AG04450 (cell line): ENCODE measurements at regions not wholly inside any gene's neighbourhood (a gene's known extent, or its start where the extent isn't known, plus 50 kb on each side); places are given as distances from the start of the nearest gene placed in this dataset.
"Not testable (repeated sequence)": the region's sequence is repeated elsewhere in the genome, so short reads cannot be mapped to it uniquely, and the experiment has no call there.

Experiments
- CTCF ChIA-PET: fragments of 300-600, 350-600 bp; formaldehyde crosslinking; extraction: SDS; loops from one replicate; lab custom pipeline; 2022; ENCODE audit warnings: antibody characterized with exemption, inconsistent platforms; lab: Charles Lee
- POLR2A ChIA-PET: fragments of 350-600 bp; formaldehyde crosslinking; extraction: SDS; loops from one replicate; lab custom pipeline; 2021; ENCODE audit warnings: antibody characterized with exemption, inconsistent platforms; lab: Yijun Ruan, JAX
- DNase-seq: peaks from one replicate; pipeline ENCODE4 v3.0.0-alpha.2; 2011; ENCODE audit warnings: low read depth, low spot score
- H3K27ac ChIP-seq: one replicate; pipeline ENCODE4 v1.5.1; 2012; ENCODE audit warnings: low read depth, low read length, control low read depth
- H3K27me3 ChIP-seq: one replicate; pipeline ENCODE4 v1.6.0; 2012; ENCODE audit warnings: low read length; ENCODE audit not compliant: control insufficient read depth, insufficient read depth
- H3K4me3 ChIP-seq: 2 replicates; pipeline ENCODE4 v1.5.1; 2011; ENCODE audit warnings: mild to moderate bottlenecking, low read depth, low read length, control low read depth
- H3K9me3 ChIP-seq: 2 replicates; pipeline ENCODE4 v1.5.1; 2012; ENCODE audit warnings: low read length; ENCODE audit not compliant: control insufficient read depth, insufficient read depth
- CTCF ChIP-seq: IDR thresholded peaks from 2 replicates; pipeline ENCODE4 v1.5.1; 2011; ENCODE audit warnings: low read depth, low read length, control low read depth, inconsistent platforms

DNA sequence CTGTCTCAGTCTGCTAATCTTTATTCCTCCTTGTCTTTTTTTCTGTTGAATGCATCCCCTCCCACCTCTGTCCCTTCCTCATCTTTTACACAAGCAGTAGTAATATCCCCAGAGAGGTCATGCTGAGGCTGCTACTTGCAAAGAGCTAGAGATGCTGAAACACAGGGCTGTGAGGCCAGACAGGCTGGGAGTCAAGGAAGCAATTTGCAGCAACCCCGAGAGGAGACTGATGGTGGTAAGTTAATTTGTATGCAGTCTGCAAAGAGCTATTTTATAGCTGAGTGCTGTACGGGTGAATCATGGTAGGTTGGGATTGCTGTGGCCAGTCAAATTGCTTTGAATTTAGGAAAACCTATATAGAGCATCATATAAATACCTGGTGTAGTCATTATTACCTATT is 90.2 kb upstream of the SLC24A2 start:
- Histone ChIP-seq H3K27ac (no peak overlapping the region), H3K9me3 (no peaks in the 10 kb centered on the region), H3K4me3 (no peak overlapping the region), H3K27me3 (no peaks in the 10 kb centered on the region)
- ChIA-PET POLR2A (no interaction called here), CTCF (no interaction called here)
- no peak for TF ChIP-seq CTCF
- DNase-seq = no peak

DNA sequence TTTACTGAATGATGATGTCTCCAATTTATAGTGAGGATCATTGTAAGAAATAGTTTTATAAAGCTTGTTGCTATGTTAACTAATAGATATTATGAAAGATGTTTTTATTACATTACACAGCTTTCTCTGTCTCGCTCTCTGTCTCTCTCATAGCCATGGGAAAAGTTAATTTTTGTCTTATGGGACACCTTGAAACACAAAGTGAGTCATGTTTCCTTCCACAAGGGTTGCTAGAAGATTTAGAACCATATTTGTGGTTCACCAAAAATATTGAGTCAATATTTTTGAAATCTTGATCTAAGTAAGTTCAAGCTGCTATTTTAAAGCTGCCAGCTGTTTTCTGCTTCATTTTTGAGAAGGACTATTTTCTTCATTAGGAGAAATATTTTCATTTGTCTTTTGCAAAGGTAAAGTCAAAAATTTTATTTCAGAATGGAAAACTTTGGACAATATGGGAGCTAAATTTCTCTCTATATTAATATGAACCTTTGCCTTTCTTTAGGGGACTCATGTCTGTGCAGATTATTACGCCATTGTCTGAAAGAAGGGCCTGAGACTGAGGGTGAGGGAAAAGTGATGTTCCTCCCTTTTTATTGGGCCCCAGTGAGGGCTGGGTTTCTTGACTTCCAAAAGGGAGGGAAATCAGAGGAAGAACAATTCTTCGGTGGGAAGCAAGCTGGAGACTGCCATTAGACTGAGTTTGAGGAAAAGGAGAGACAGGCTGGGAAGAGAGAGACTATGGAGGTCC is 87.9 kb upstream of the SLC24A2 start:
- CTCF ChIA-PET = no interaction called here
- H3K27me3 ChIP-seq = no peaks in the 10 kb centered on the region
- no peak overlapping the region for H3K27ac ChIP-seq
- TF ChIP-seq CTCF = no peak
- POLR2A ChIA-PET = no interaction called here
- no peak overlapping the region for H3K4me3 ChIP-seq
- no peak for DNase-seq
- H3K9me3 ChIP-seq = no peaks in the 10 kb centered on the region

GRCh38 chr9:19875291-19875920 is 86.6 kb upstream of the SLC24A2 start:
- TF ChIP-seq CTCF = no peak
- no peak overlapping the region for H3K27ac ChIP-seq
- ChIA-PET CTCF (interaction anchor here (0.6 kb wide), 2 partner anchors 12 to 589 kb away, joined by 3 to 6 read pairs; no protein-coding TSS in a partner anchor), POLR2A (no interaction called here)
- H3K27me3 ChIP-seq = no peaks in the 10 kb centered on the region
- DNase-seq = no peak
- H3K9me3 ChIP-seq = no peaks in the 10 kb centered on the region
- H3K4me3 ChIP-seq = no peak overlapping the region

DNA sequence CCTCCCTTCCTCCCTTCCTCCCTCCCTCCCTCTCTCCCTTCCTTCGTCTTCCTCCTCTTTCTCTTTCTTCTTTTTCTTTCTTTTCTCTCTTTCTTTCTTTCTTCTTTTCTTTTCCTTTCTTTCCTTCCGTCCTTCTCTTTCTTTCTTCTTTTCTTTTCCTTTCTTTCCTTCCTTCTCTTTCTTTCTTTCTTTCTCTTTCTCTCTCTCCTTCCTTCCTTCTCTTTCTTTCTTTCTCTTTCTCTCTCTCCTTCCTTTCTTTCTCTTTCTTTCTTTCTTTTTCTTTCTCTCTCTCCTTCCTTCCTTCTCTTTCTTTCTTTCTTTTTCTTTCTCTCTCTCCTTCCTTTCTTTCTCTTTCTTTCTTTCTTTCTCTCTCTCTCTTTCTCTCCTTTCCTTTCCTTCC is 84.4 kb upstream of the SLC24A2 start:
- H3K9me3 ChIP-seq, H3K27me3 ChIP-seq, H3K4me3 ChIP-seq, DNase-seq, CTCF ChIA-PET, H3K27ac ChIP-seq, POLR2A ChIA-PET: not testable (repeated sequence)

DNA sequence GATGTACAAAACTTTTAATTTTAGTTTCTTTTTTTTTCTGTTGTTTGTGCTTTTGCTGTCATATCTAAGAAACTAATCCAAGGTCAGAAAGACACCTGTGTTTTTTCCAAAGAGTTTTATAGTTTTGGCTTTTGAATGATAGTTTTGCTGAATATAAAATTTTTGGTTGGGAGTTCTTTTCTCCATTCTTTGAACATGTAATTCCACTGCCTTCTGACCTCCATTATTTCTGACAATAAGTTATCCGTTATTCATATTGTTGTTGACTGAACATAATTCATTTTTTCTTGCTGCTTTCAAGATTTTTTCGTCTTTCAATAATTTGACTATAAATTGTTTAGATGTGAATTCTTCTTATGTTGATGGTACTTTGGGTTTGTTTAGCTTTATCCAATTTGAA is 82.2 kb upstream of the SLC24A2 start:
- no peak for DNase-seq
- no peak for TF ChIP-seq CTCF
- H3K9me3 ChIP-seq = no peaks in the 10 kb centered on the region
- no peak overlapping the region for H3K4me3 ChIP-seq
- CTCF ChIA-PET = no interaction called here
- H3K27me3 ChIP-seq = no peaks in the 10 kb centered on the region
- POLR2A ChIA-PET = no interaction called here
- H3K27ac ChIP-seq = no peak overlapping the region
